ENCODE measurements at regions not wholly inside any gene's neighbourhood (a gene's known extent, or its start where the extent isn't known, plus 50 kb on each side); places are given as distances from the start of the nearest gene placed in this dataset.

- no peaks in the 10 kb centered on the region for H3K4me1 ChIP-seq (ENCODE audit: control insufficient read depth in 1 of 2, insufficient read depth in 2 of 2, low read length in 2 of 2)
- no peaks in the 10 kb centered on the region for H3K36me3 ChIP-seq (ENCODE audit: control insufficient read depth in 1 of 2, insufficient read depth in 2 of 2, low read length in 2 of 2)
- no peaks in the 10 kb centered on the region for H3K27me3 ChIP-seq (ENCODE audit: control insufficient read depth in 1 of 2, insufficient read depth in 2 of 2, low read length in 2 of 2)
- no peaks in the 10 kb centered on the region for H3K9me3 ChIP-seq (ENCODE audit: control insufficient read depth in 1 of 2, low read length in 2 of 2)
- no peak overlapping the region for H3K4me3 ChIP-seq (ENCODE audit: low read depth in 1 of 2, low read length in 2 of 2)
- H3K9ac ChIP-seq (ENCODE audit: low read depth in 1 of 2, low read length in 2 of 2), result no peak overlapping the region
- no peak overlapping the region for H3K27ac ChIP-seq (ENCODE audit: low read depth, low read length)
Observed at GRCh38 chr5:39850291-39850690, 425.5 kb upstream of the DAB2 start.

GRCh38 chr5:39846144-39846543 is 421.4 kb upstream of the DAB2 start:
- Histone ChIP-seq H3K27ac (ENCODE audit: low read depth, low read length) (no peak overlapping the region), H3K9ac (ENCODE audit: low read depth in 1 of 2, low read length in 2 of 2) (no peak overlapping the region), H3K27me3 (ENCODE audit: control insufficient read depth in 1 of 2, insufficient read depth in 2 of 2, low read length in 2 of 2) (no peaks in the 10 kb centered on the region), H3K36me3 (ENCODE audit: control insufficient read depth in 1 of 2, insufficient read depth in 2 of 2, low read length in 2 of 2) (no peaks in the 10 kb centered on the region), H3K4me1 (ENCODE audit: control insufficient read depth in 1 of 2, insufficient read depth in 2 of 2, low read length in 2 of 2) (no peaks in the 10 kb centered on the region), H3K4me3 (ENCODE audit: low read depth in 1 of 2, low read length in 2 of 2) (no peak overlapping the region), H3K9me3 (ENCODE audit: control insufficient read depth in 1 of 2, low read length in 2 of 2) (no peaks in the 10 kb centered on the region)

GRCh38 chr5:39843767-39844166 is 419.0 kb upstream of the DAB2 start:
- no peaks in the 10 kb centered on the region for H3K4me1 ChIP-seq (ENCODE audit: control insufficient read depth in 1 of 2, insufficient read depth in 2 of 2, low read length in 2 of 2)
- H3K27me3 ChIP-seq (ENCODE audit: control insufficient read depth in 1 of 2, insufficient read depth in 2 of 2, low read length in 2 of 2), result no peaks in the 10 kb centered on the region
- peaks cover 3 to 5% of the 10 kb centered on the region in 2 donors for H3K9me3 ChIP-seq (ENCODE audit: control insufficient read depth in 1 of 2, low read length in 2 of 2)
- no peak overlapping the region for H3K4me3 ChIP-seq (ENCODE audit: low read depth in 1 of 2, low read length in 2 of 2)
- no peak overlapping the region for H3K9ac ChIP-seq (ENCODE audit: low read depth in 1 of 2, low read length in 2 of 2)
- no peak overlapping the region for H3K27ac ChIP-seq (ENCODE audit: low read depth, low read length)
- no peaks in the 10 kb centered on the region for H3K36me3 ChIP-seq (ENCODE audit: control insufficient read depth in 1 of 2, insufficient read depth in 2 of 2, low read length in 2 of 2)

GRCh38 chr5:39835371-39835770 is 410.6 kb upstream of the DAB2 start:
- no peaks in the 10 kb centered on the region for H3K4me1 ChIP-seq (ENCODE audit: control insufficient read depth in 1 of 2, insufficient read depth in 2 of 2, low read length in 2 of 2)
- H3K27ac ChIP-seq (ENCODE audit: low read depth, low read length), result no peak overlapping the region
- H3K4me3 ChIP-seq (ENCODE audit: low read depth in 1 of 2, low read length in 2 of 2), result no peak overlapping the region
- no peak overlapping the region for H3K9ac ChIP-seq (ENCODE audit: low read depth in 1 of 2, low read length in 2 of 2)
- H3K27me3 ChIP-seq (ENCODE audit: control insufficient read depth in 1 of 2, insufficient read depth in 2 of 2, low read length in 2 of 2), result no peaks in the 10 kb centered on the region
- H3K9me3 ChIP-seq (ENCODE audit: control insufficient read depth in 1 of 2, low read length in 2 of 2), result peaks cover 3 to 6% of the 10 kb centered on the region in 2 donors
- H3K36me3 ChIP-seq (ENCODE audit: control insufficient read depth in 1 of 2, insufficient read depth in 2 of 2, low read length in 2 of 2), result no peaks in the 10 kb centered on the region

GRCh38 chr5:39829441-39829840 is 404.7 kb upstream of the DAB2 start:
- Histone ChIP-seq H3K9ac (ENCODE audit: low read depth in 1 of 2, low read length in 2 of 2) (no peak overlapping the region), H3K4me3 (ENCODE audit: low read depth in 1 of 2, low read length in 2 of 2) (no peak overlapping the region), H3K4me1 (ENCODE audit: control insufficient read depth in 1 of 2, insufficient read depth in 2 of 2, low read length in 2 of 2) (no peaks in the 10 kb centered on the region), H3K27ac (ENCODE audit: low read depth, low read length) (no peak overlapping the region), H3K27me3 (ENCODE audit: control insufficient read depth in 1 of 2, insufficient read depth in 2 of 2, low read length in 2 of 2) (no peaks in the 10 kb centered on the region), H3K36me3 (ENCODE audit: control insufficient read depth in 1 of 2, insufficient read depth in 2 of 2, low read length in 2 of 2) (no peaks in the 10 kb centered on the region), H3K9me3 (ENCODE audit: control insufficient read depth in 1 of 2, low read length in 2 of 2) (no peaks in the 10 kb centered on the region)

GRCh38 chr5:39826051-39826450 is 401.3 kb upstream of the DAB2 start:
- H3K27ac ChIP-seq (ENCODE audit: low read depth, low read length), result no peak overlapping the region
- H3K36me3 ChIP-seq (ENCODE audit: control insufficient read depth in 1 of 2, insufficient read depth in 2 of 2, low read length in 2 of 2), result no peaks in the 10 kb centered on the region
- no peaks in the 10 kb centered on the region for H3K27me3 ChIP-seq (ENCODE audit: control insufficient read depth in 1 of 2, insufficient read depth in 2 of 2, low read length in 2 of 2)
- H3K9ac ChIP-seq (ENCODE audit: low read depth in 1 of 2, low read length in 2 of 2), result no peak overlapping the region
- H3K9me3 ChIP-seq (ENCODE audit: control insufficient read depth in 1 of 2, low read length in 2 of 2), result no peaks in the 10 kb centered on the region
- no peaks in the 10 kb centered on the region for H3K4me1 ChIP-seq (ENCODE audit: control insufficient read depth in 1 of 2, insufficient read depth in 2 of 2, low read length in 2 of 2)
- no peak overlapping the region for H3K4me3 ChIP-seq (ENCODE audit: low read depth in 1 of 2, low read length in 2 of 2)

GRCh38 chr5:39825301-39825700 is 400.5 kb upstream of the DAB2 start:
- Histone ChIP-seq H3K4me3 (ENCODE audit: low read depth in 1 of 2, low read length in 2 of 2) (no peak overlapping the region), H3K27ac (ENCODE audit: low read depth, low read length) (no peak overlapping the region), H3K9me3 (ENCODE audit: control insufficient read depth in 1 of 2, low read length in 2 of 2) (no peaks in the 10 kb centered on the region), H3K36me3 (ENCODE audit: control insufficient read depth in 1 of 2, insufficient read depth in 2 of 2, low read length in 2 of 2) (no peaks in the 10 kb centered on the region), H3K9ac (ENCODE audit: low read depth in 1 of 2, low read length in 2 of 2) (no peak overlapping the region), H3K27me3 (ENCODE audit: control insufficient read depth in 1 of 2, insufficient read depth in 2 of 2, low read length in 2 of 2) (no peaks in the 10 kb centered on the region), H3K4me1 (ENCODE audit: control insufficient read depth in 1 of 2, insufficient read depth in 2 of 2, low read length in 2 of 2) (no peaks in the 10 kb centered on the region)

GRCh38 chr5:39822020-39822419 is 397.2 kb upstream of the DAB2 start:
- H3K36me3 ChIP-seq (ENCODE audit: control insufficient read depth in 1 of 2, insufficient read depth in 2 of 2, low read length in 2 of 2), result no peaks in the 10 kb centered on the region
- no peak overlapping the region for H3K9ac ChIP-seq (ENCODE audit: low read depth in 1 of 2, low read length in 2 of 2)
- H3K4me3 ChIP-seq (ENCODE audit: low read depth in 1 of 2, low read length in 2 of 2), result no peak overlapping the region
- H3K4me1 ChIP-seq (ENCODE audit: control insufficient read depth in 1 of 2, insufficient read depth in 2 of 2, low read length in 2 of 2), result no peaks in the 10 kb centered on the region
- H3K27ac ChIP-seq (ENCODE audit: low read depth, low read length), result no peak overlapping the region
- H3K27me3 ChIP-seq (ENCODE audit: control insufficient read depth in 1 of 2, insufficient read depth in 2 of 2, low read length in 2 of 2), result no peaks in the 10 kb centered on the region
- H3K9me3 ChIP-seq (ENCODE audit: control insufficient read depth in 1 of 2, low read length in 2 of 2), result no peaks in the 10 kb centered on the region

GRCh38 chr5:39816866-39817265 is 392.1 kb upstream of the DAB2 start:
- Histone ChIP-seq H3K4me1 (ENCODE audit: control insufficient read depth in 1 of 2, insufficient read depth in 2 of 2, low read length in 2 of 2) (no peaks in the 10 kb centered on the region), H3K4me3 (ENCODE audit: low read depth in 1 of 2, low read length in 2 of 2) (no peak overlapping the region), H3K36me3 (ENCODE audit: control insufficient read depth in 1 of 2, insufficient read depth in 2 of 2, low read length in 2 of 2) (no peaks in the 10 kb centered on the region), H3K27me3 (ENCODE audit: control insufficient read depth in 1 of 2, insufficient read depth in 2 of 2, low read length in 2 of 2) (no peaks in the 10 kb centered on the region), H3K27ac (ENCODE audit: low read depth, low read length) (no peak overlapping the region), H3K9ac (ENCODE audit: low read depth in 1 of 2, low read length in 2 of 2) (no peak overlapping the region), H3K9me3 (ENCODE audit: control insufficient read depth in 1 of 2, low read length in 2 of 2) (no peaks in the 10 kb centered on the region)

GRCh38 chr5:39816156-39816845 is 391.5 kb upstream of the DAB2 start:
- H3K9ac ChIP-seq (ENCODE audit: low read depth in 1 of 2, low read length in 2 of 2), result no peak overlapping the region
- H3K9me3 ChIP-seq (ENCODE audit: control insufficient read depth in 1 of 2, low read length in 2 of 2), result no peaks in the 10 kb centered on the region
- H3K27me3 ChIP-seq (ENCODE audit: control insufficient read depth in 1 of 2, insufficient read depth in 2 of 2, low read length in 2 of 2), result no peaks in the 10 kb centered on the region
- no peaks in the 10 kb centered on the region for H3K4me1 ChIP-seq (ENCODE audit: control insufficient read depth in 1 of 2, insufficient read depth in 2 of 2, low read length in 2 of 2)
- no peak overlapping the region for H3K4me3 ChIP-seq (ENCODE audit: low read depth in 1 of 2, low read length in 2 of 2)
- H3K36me3 ChIP-seq (ENCODE audit: control insufficient read depth in 1 of 2, insufficient read depth in 2 of 2, low read length in 2 of 2), result no peaks in the 10 kb centered on the region
- no peak overlapping the region for H3K27ac ChIP-seq (ENCODE audit: low read depth, low read length)

- H3K4me3 ChIP-seq (ENCODE audit: low read depth in 1 of 2, low read length in 2 of 2), result no peak overlapping the region
- no peaks in the 10 kb centered on the region for H3K4me1 ChIP-seq (ENCODE audit: control insufficient read depth in 1 of 2, insufficient read depth in 2 of 2, low read length in 2 of 2)
- H3K9ac ChIP-seq (ENCODE audit: low read depth in 1 of 2, low read length in 2 of 2), result no peak overlapping the region
- no peaks in the 10 kb centered on the region for H3K27me3 ChIP-seq (ENCODE audit: control insufficient read depth in 1 of 2, insufficient read depth in 2 of 2, low read length in 2 of 2)
- no peak overlapping the region for H3K27ac ChIP-seq (ENCODE audit: low read depth, low read length)
- no peaks in the 10 kb centered on the region for H3K9me3 ChIP-seq (ENCODE audit: control insufficient read depth in 1 of 2, low read length in 2 of 2)
- no peaks in the 10 kb centered on the region for H3K36me3 ChIP-seq (ENCODE audit: control insufficient read depth in 1 of 2, insufficient read depth in 2 of 2, low read length in 2 of 2)
Observed at GRCh38 chr5:39815711-39816110, 390.9 kb upstream of the DAB2 start.
